Suprapubic skin (tissue), 4 donors: ENCODE measurements at regions not wholly inside any gene's neighbourhood (a gene's known extent, or its start where the extent isn't known, plus 50 kb on each side); places are given as distances from the start of the nearest gene placed in this dataset.

Source experiments
- CTCF ChIP-seq, 2 donors: fragments of 200-600 bp in 1 of 2; fragments of 450-650 bp in 1 of 2; sonication (generic) in 1 of 2; IDR thresholded peaks; one replicate each; pipeline ENCODE4 v1.5.1; 2016 to 2019; ENCODE audit warnings: antibody characterized with exemption in 2 of 2, mild to moderate bottlenecking in 1 of 2, moderate library complexity in 1 of 2
- EP300 ChIP-seq: sonication (generic); formaldehyde crosslinking; IDR thresholded peaks from one replicate; pipeline ENCODE4 v1.6.1; 2017; ENCODE audit warnings: antibody characterized with exemption
- POLR2AphosphoS5 ChIP-seq, 3 donors: sonication (generic); formaldehyde crosslinking; IDR thresholded peaks; one replicate each; pipeline ENCODE4 v1.6.1; 2017; ENCODE audit warnings: antibody characterized with exemption in 3 of 3

GRCh38 chr1:175885326-175885725, 141.9 kb upstream of the TNR start:
- TF ChIP-seq POLR2AphosphoS5 (IDR thresholded peaks at IDR 0.05) (no peak), EP300 (no peak), CTCF (IDR thresholded peaks at IDR 0.05) (no peak)
